Activated T-helper 1 cell treated with anti-CD3 and anti-CD28 coated beads, Interleukin-12 subunit alpha, Interleukin-12 subunit beta, Interleukin-2, Interleukin-4 antibody, amounts not matched to agents 30 ng/mL and 10 ng/mL and 1 ng/mL, durations not matched to agents 14 hours and 24 hours and 36 hours (primary cell): ENCODE measurements at regions not wholly inside any gene's neighbourhood (a gene's known extent, or its start where the extent isn't known, plus 50 kb on each side); places are given as distances from the start of the nearest gene placed in this dataset.
"Not testable (repeated sequence)": the region's sequence is repeated elsewhere in the genome, so short reads cannot be mapped to it uniquely, and the experiment has no call there.

Experiments
- DNase-seq: peaks from one replicate; pipeline ENCODE4 v3.0.0; 2021; ENCODE audit warnings: low spot score
- H3K27ac Mint-ChIP-seq: one replicate; pipeline ENCODE4 v1.8.0; 2021; ENCODE audit warnings: mild to moderate bottlenecking, mixed read lengths
- H3K27me3 Mint-ChIP-seq: one replicate; pipeline ENCODE4 v1.8.0; 2022; ENCODE audit warnings: mild to moderate bottlenecking, moderate library complexity, mixed read lengths; ENCODE audit not compliant: insufficient read depth
- H3K36me3 Mint-ChIP-seq: one replicate; pipeline ENCODE4 v1.8.0; 2021; ENCODE audit warnings: low read depth, mixed read lengths
- H3K4me1 Mint-ChIP-seq: one replicate; pipeline ENCODE4 v1.8.0; 2021; ENCODE audit warnings: low read depth, mixed read lengths
- H3K4me3 Mint-ChIP-seq: one replicate; pipeline ENCODE4 v1.8.0; 2021; ENCODE audit warnings: mild to moderate bottlenecking, moderate library complexity, mixed read lengths
- H3K9me3 Mint-ChIP-seq: one replicate; pipeline ENCODE4 v1.8.0; 2021; ENCODE audit warnings: mixed read lengths
- intact Hi-C: fragments of 100-400 bp; cut with micrococcal nuclease; formaldehyde crosslinking; loops from one replicate; pipeline ENCODE4 v1.15.1; 2024

- Mint-ChIP-seq H3K27ac (no peak overlapping the region), H3K4me1 (no peaks in the 10 kb centered on the region), H3K4me3 (no peak overlapping the region), H3K36me3 (no peaks in the 10 kb centered on the region), H3K9me3 (no peaks in the 10 kb centered on the region), H3K27me3 (no peaks in the 10 kb centered on the region)
- DNase-seq: no peak
- intact Hi-C loops: no loop called here
Observed at GRCh38 chr2:17460371-17461086, 57.7 kb downstream of the RAD51AP2 start.

- H3K27me3 Mint-ChIP-seq: peaks cover 2% of the 10 kb centered on the region
- no peaks in the 10 kb centered on the region for H3K9me3 Mint-ChIP-seq
- DNase-seq: no peak
- no peaks in the 10 kb centered on the region for H3K36me3 Mint-ChIP-seq
- intact Hi-C loops: no loop called here
- H3K4me1 Mint-ChIP-seq: no peaks in the 10 kb centered on the region
- no peak overlapping the region for H3K4me3 Mint-ChIP-seq
- H3K27ac Mint-ChIP-seq: no peak overlapping the region
Observed at GRCh38 chr2:17455343-17455742, 62.9 kb downstream of the RAD51AP2 start.

GRCh38 chr2:17446191-17446590, 72.0 kb downstream of the RAD51AP2 start:
- DNase-seq, H3K4me3 Mint-ChIP-seq, H3K27me3 Mint-ChIP-seq, H3K36me3 Mint-ChIP-seq, H3K27ac Mint-ChIP-seq, H3K4me1 Mint-ChIP-seq, intact Hi-C loops: not testable (repeated sequence)
- peaks cover 15% of the 10 kb centered on the region for H3K9me3 Mint-ChIP-seq

GRCh38 chr2:17445744-17446143, 72.5 kb downstream of the RAD51AP2 start:
- Mint-ChIP-seq H3K9me3 (peaks cover 15% of the 10 kb centered on the region), H3K4me1 (no peaks in the 10 kb centered on the region), H3K36me3 (no peaks in the 10 kb centered on the region), H3K27ac (no peak overlapping the region), H3K4me3 (no peak overlapping the region), H3K27me3 (no peaks in the 10 kb centered on the region)
- intact Hi-C loops: no loop called here
- no peak for DNase-seq

GRCh38 chr2:17442334-17442733, 75.9 kb downstream of the RAD51AP2 start:
- no peaks in the 10 kb centered on the region for H3K36me3 Mint-ChIP-seq

GRCh38 chr2:17441790-17442189, 76.5 kb downstream of the RAD51AP2 start:
- no peaks in the 10 kb centered on the region for H3K4me1 Mint-ChIP-seq
- H3K27me3 Mint-ChIP-seq: peaks cover 2% of the 10 kb centered on the region
- DNase-seq: no peak
- H3K27ac Mint-ChIP-seq: no peak overlapping the region
- H3K4me3 Mint-ChIP-seq: no peak overlapping the region
- H3K9me3 Mint-ChIP-seq: peaks cover 3% of the 10 kb centered on the region
- intact Hi-C loops: no loop called here
- H3K36me3 Mint-ChIP-seq: no peaks in the 10 kb centered on the region

More at GRCh38 chr2:17442334-17442733, 75.9 kb downstream of the RAD51AP2 start:
- no peak for DNase-seq
- Mint-ChIP-seq H3K4me1 (no peaks in the 10 kb centered on the region), H3K9me3 (peaks cover 3% of the 10 kb centered on the region), H3K27me3 (no peaks in the 10 kb centered on the region), H3K27ac (no peak overlapping the region), H3K4me3 (no peak overlapping the region)
- intact Hi-C loops: no loop called here

- Mint-ChIP-seq H3K4me3 (no peak overlapping the region), H3K27me3 (peaks cover 2% of the 10 kb centered on the region), H3K36me3 (no peaks in the 10 kb centered on the region), H3K9me3 (peaks cover 3% of the 10 kb centered on the region), H3K27ac (no peak overlapping the region), H3K4me1 (no peaks in the 10 kb centered on the region)
- intact Hi-C loops: no loop called here
- no peak for DNase-seq
Observed at GRCh38 chr2:17441055-17441771, 77.0 kb downstream of the RAD51AP2 start.

- Mint-ChIP-seq H3K36me3 (no peaks in the 10 kb centered on the region), H3K9me3 (no peaks in the 10 kb centered on the region)
Observed at GRCh38 chr2:17430326-17430725, 87.9 kb downstream of the RAD51AP2 start.

GRCh38 chr2:17429130-17429529, 89.1 kb downstream of the RAD51AP2 start:
- no peak for DNase-seq
- Mint-ChIP-seq H3K36me3 (no peaks in the 10 kb centered on the region), H3K4me1 (no peaks in the 10 kb centered on the region), H3K27me3 (no peaks in the 10 kb centered on the region), H3K9me3 (no peaks in the 10 kb centered on the region), H3K27ac (no peak overlapping the region), H3K4me3 (no peak overlapping the region)
- intact Hi-C loops: no loop called here

More at GRCh38 chr2:17430326-17430725, 87.9 kb downstream of the RAD51AP2 start:
- intact Hi-C loops: no loop called here
- Mint-ChIP-seq H3K27ac (no peak overlapping the region), H3K4me3 (no peak overlapping the region), H3K4me1 (no peaks in the 10 kb centered on the region), H3K27me3 (no peaks in the 10 kb centered on the region)
- DNase-seq: no peak

- Mint-ChIP-seq H3K36me3 (no peaks in the 10 kb centered on the region), H3K9me3 (no peaks in the 10 kb centered on the region), H3K4me3 (no peak overlapping the region), H3K4me1 (no peaks in the 10 kb centered on the region), H3K27me3 (no peaks in the 10 kb centered on the region), H3K27ac (no peak overlapping the region)
- intact Hi-C loops: no loop called here
- DNase-seq: no peak
Observed at GRCh38 chr2:17427401-17427800, 90.8 kb downstream of the RAD51AP2 start.

GRCh38 chr2:17426743-17427142, 91.5 kb downstream of the RAD51AP2 start:
- Mint-ChIP-seq H3K9me3 (no peaks in the 10 kb centered on the region), H3K27me3 (no peaks in the 10 kb centered on the region), H3K4me3 (no peak overlapping the region), H3K36me3 (no peaks in the 10 kb centered on the region), H3K27ac (no peak overlapping the region), H3K4me1 (no peaks in the 10 kb centered on the region)
- intact Hi-C loops: no loop called here
- DNase-seq: no peak

GRCh38 chr2:17422061-17422460, 96.2 kb downstream of the RAD51AP2 start:
- Mint-ChIP-seq H3K9me3 (no peaks in the 10 kb centered on the region), H3K27ac (no peak overlapping the region), H3K27me3 (no peaks in the 10 kb centered on the region), H3K36me3 (no peaks in the 10 kb centered on the region), H3K4me3 (no peak overlapping the region), H3K4me1 (no peaks in the 10 kb centered on the region)
- DNase-seq: no peak
- intact Hi-C loops: no loop called here

GRCh38 chr2:17416884-17417391, 101.3 kb downstream of the RAD51AP2 start:
- no peak overlapping the region for H3K4me3 Mint-ChIP-seq
- no peak for DNase-seq
- no peaks in the 10 kb centered on the region for H3K4me1 Mint-ChIP-seq
- H3K9me3 Mint-ChIP-seq: no peaks in the 10 kb centered on the region
- no peak overlapping the region for H3K27ac Mint-ChIP-seq
- intact Hi-C loops: no loop called here
- H3K27me3 Mint-ChIP-seq: no peaks in the 10 kb centered on the region
- no peaks in the 10 kb centered on the region for H3K36me3 Mint-ChIP-seq
